GM12873 (cell line): ENCODE measurements at regions not wholly inside any gene's neighbourhood (a gene's known extent, or its start where the extent isn't known, plus 50 kb on each side); places are given as distances from the start of the nearest gene placed in this dataset.

Source experiments
- TF ChIP-seq, protein P1 (sequence below): IDR thresholded peaks from 2 replicates; pipeline ENCODE4 v1.5.1; 2012; ENCODE audit warnings: low read depth, mild to moderate bottlenecking, moderate library complexity, low read length, control low read depth; ENCODE audit not compliant: insufficient read depth; ENCODE audit errors: missing control alignments

DNA sequence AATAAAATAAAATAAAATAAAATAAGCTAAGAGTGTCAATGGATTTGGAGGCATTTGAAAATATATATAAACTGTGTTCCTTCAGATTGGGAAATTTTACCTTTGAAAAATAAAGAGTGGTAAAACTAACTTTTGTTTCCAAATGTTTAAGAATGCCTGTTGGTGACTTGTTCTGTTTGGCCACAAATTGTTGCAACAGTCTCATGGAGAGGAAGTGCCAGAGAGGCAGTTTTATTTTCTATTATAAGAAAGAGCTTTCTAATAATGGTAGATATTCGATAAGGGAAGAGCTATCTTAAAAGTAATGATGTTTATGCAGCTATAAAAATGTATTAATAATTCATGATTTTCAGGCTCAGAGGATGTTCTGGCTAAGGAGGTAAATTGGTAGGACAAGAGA is 68.8 kb upstream of the MDGA2 start:
- TF ChIP-seq, protein P1, sequence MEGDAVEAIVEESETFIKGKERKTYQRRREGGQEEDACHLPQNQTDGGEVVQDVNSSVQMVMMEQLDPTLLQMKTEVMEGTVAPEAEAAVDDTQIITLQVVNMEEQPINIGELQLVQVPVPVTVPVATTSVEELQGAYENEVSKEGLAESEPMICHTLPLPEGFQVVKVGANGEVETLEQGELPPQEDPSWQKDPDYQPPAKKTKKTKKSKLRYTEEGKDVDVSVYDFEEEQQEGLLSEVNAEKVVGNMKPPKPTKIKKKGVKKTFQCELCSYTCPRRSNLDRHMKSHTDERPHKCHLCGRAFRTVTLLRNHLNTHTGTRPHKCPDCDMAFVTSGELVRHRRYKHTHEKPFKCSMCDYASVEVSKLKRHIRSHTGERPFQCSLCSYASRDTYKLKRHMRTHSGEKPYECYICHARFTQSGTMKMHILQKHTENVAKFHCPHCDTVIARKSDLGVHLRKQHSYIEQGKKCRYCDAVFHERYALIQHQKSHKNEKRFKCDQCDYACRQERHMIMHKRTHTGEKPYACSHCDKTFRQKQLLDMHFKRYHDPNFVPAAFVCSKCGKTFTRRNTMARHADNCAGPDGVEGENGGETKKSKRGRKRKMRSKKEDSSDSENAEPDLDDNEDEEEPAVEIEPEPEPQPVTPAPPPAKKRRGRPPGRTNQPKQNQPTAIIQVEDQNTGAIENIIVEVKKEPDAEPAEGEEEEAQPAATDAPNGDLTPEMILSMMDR: no peak

DNA sequence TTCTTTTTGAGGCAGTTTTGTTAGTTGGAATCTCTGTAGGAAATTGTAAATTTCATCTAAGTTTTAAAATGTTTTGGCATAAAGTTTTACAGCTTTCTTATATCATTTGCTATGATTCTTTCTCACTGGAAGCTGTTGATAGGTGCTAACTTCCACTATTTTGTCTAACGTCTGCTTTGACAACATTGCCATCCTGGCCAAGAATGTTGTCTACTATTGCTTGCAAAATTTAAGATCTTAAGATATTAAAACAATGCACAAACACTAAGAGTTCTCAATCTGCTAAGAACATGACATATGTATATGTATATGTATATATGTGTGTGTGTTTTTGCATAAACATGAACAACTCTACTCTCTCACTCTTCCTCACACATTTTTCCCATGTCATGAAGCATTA is 64.1 kb upstream of the MDGA2 start:
- TF ChIP-seq, protein P1: no peak

DNA sequence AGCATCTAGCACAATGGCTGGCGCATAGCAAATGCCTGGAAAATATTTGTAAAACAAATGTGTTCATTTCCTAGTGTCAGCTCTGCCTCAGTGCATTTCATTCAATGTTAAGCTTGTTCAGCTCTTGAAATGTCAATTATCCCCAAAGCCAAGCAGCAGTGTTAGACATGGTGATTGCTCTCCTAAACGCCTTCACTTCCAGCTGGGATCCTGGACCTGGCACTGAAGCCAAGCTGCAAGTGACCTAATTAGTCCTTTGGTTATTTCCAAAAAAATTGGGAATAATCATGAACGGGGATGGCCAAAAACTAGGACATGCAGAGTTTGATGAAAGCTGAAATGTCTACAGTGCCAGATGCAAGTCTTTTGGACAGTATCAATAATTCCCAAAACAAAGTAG is 54.9 kb upstream of the MDGA2 start:
- TF ChIP-seq, protein P1: no peak
